ENCODE measurements at regions not wholly inside any gene's neighbourhood (a gene's known extent, or its start where the extent isn't known, plus 50 kb on each side); places are given as distances from the start of the nearest gene placed in this dataset.

- intact Hi-C loops (cut with micrococcal nuclease; ENCODE audit: unreplicated experiment) = no loop called here
- CTCF ChIA-PET (ENCODE audit: unreplicated experiment) = no interaction called here
- no peak for DNase-seq (ENCODE audit: low spot score)
Measured at GRCh38 chr16:11449716-11450115, 104.5 kb downstream of the RMI2 start.

GRCh38 chr16:11450136-11450535 lies 104.9 kb downstream of the RMI2 start:
- no TSS peak for BruUV-seq (replicated peaks)
- Histone ChIP-seq H3K79me2 (ENCODE audit: insufficient read depth, low read depth, low read length) (no peaks in the 10 kb centered on the region), H3K4me3 (ENCODE audit: low read depth, low read length, poor library complexity, severe bottlenecking) (no peak overlapping the region), H4K20me1 (ENCODE audit: insufficient read depth, low read length) (no peaks in the 10 kb centered on the region), H3K36me3 (ENCODE audit: insufficient read depth, low read length) (no peaks in the 10 kb centered on the region), H3K9me3 (ENCODE audit: low read length) (no peaks in the 10 kb centered on the region), H2AFZ (ENCODE audit: low read length) (no peak overlapping the region), H3K9me2 (ENCODE audit: insufficient read depth, low read length) (no peaks in the 10 kb centered on the region), H3K27ac (ENCODE audit: low read depth, low read length, poor library complexity, severe bottlenecking) (no peak overlapping the region), H3K4me1 (ENCODE audit: insufficient read depth, low read length, poor library complexity, severe bottlenecking) (no peaks in the 10 kb centered on the region), H3K4me2 (ENCODE audit: low read length) (no peak overlapping the region)
- no peak for TF ChIP-seq EZH2phosphoT487 (IDR thresholded peaks at IDR 0.05; ENCODE audit: borderline replicate concordance, low read depth, low read length)
- no peak for TF ChIP-seq CTCF (conservative IDR thresholded peaks at IDR 0.05; ENCODE audit: low read length)
- no peak for DNase-seq (ENCODE audit: low spot score)
- intact Hi-C loops (cut with micrococcal nuclease; ENCODE audit: unreplicated experiment) = no loop called here
- POLR2A ChIA-PET = interaction anchor here (0.6 kb wide), 1 partner anchor 356 kb away, joined by 3 read pairs; no protein-coding TSS in a partner anchor
- CTCF ChIA-PET (ENCODE audit: unreplicated experiment) = no interaction called here

More at GRCh38 chr16:11449716-11450115, 104.5 kb downstream of the RMI2 start:
- Histone ChIP-seq H3K4me2 (ENCODE audit: low read length) (no peak overlapping the region), H4K20me1 (ENCODE audit: insufficient read depth, low read length) (no peaks in the 10 kb centered on the region), H3K9me3 (ENCODE audit: low read length) (no peaks in the 10 kb centered on the region), H3K4me3 (ENCODE audit: low read depth, low read length, poor library complexity, severe bottlenecking) (no peak overlapping the region), H3K27ac (ENCODE audit: low read depth, low read length, poor library complexity, severe bottlenecking) (no peak overlapping the region), H3K9me2 (ENCODE audit: insufficient read depth, low read length) (no peaks in the 10 kb centered on the region), H3K4me1 (ENCODE audit: insufficient read depth, low read length, poor library complexity, severe bottlenecking) (no peaks in the 10 kb centered on the region), H3K79me2 (ENCODE audit: insufficient read depth, low read depth, low read length) (no peaks in the 10 kb centered on the region), H2AFZ (ENCODE audit: low read length) (no peak overlapping the region), H3K36me3 (ENCODE audit: insufficient read depth, low read length) (no peaks in the 10 kb centered on the region)
- no TSS peak for BruUV-seq (replicated peaks)
- TF ChIP-seq CTCF (conservative IDR thresholded peaks at IDR 0.05; ENCODE audit: low read length) = no peak
- no peak for TF ChIP-seq EZH2phosphoT487 (IDR thresholded peaks at IDR 0.05; ENCODE audit: borderline replicate concordance, low read depth, low read length)
- POLR2A ChIA-PET = interaction anchor here (0.6 kb wide), 1 partner anchor 355 kb away, joined by 3 read pairs; no protein-coding TSS in a partner anchor

- BruUV-seq (replicated peaks) = no TSS peak
- CTCF ChIA-PET (ENCODE audit: unreplicated experiment) = no interaction called here
Measured at GRCh38 chr16:11452298-11452697, 107.0 kb downstream of the RMI2 start.

More at GRCh38 chr16:11452298-11452697, 107.0 kb downstream of the RMI2 start:
- H3K9me3 ChIP-seq (ENCODE audit: low read length) = no peaks in the 10 kb centered on the region
- no peak overlapping the region for H3K4me2 ChIP-seq (ENCODE audit: low read length)
- intact Hi-C loops (cut with micrococcal nuclease; ENCODE audit: unreplicated experiment) = no loop called here
- TF ChIP-seq EZH2phosphoT487 (IDR thresholded peaks at IDR 0.05; ENCODE audit: borderline replicate concordance, low read depth, low read length) = no peak
- no peak for TF ChIP-seq CTCF (conservative IDR thresholded peaks at IDR 0.05; ENCODE audit: low read length)
- no peaks in the 10 kb centered on the region for H3K4me1 ChIP-seq (ENCODE audit: insufficient read depth, low read length, poor library complexity, severe bottlenecking)
- H2AFZ ChIP-seq (ENCODE audit: low read length) = no peak overlapping the region
- no peaks in the 10 kb centered on the region for H4K20me1 ChIP-seq (ENCODE audit: insufficient read depth, low read length)
- H3K9me2 ChIP-seq (ENCODE audit: insufficient read depth, low read length) = no peaks in the 10 kb centered on the region
- H3K27ac ChIP-seq (ENCODE audit: low read depth, low read length, poor library complexity, severe bottlenecking) = no peak overlapping the region
- H3K79me2 ChIP-seq (ENCODE audit: insufficient read depth, low read depth, low read length) = no peaks in the 10 kb centered on the region
- H3K36me3 ChIP-seq (ENCODE audit: insufficient read depth, low read length) = no peaks in the 10 kb centered on the region
- no peak overlapping the region for H3K4me3 ChIP-seq (ENCODE audit: low read depth, low read length, poor library complexity, severe bottlenecking)
- DNase-seq (ENCODE audit: low spot score) = no peak
- POLR2A ChIA-PET = no interaction called here
